GM23338 (cell line): ENCODE measurements at regions not wholly inside any gene's neighbourhood (a gene's known extent, or its start where the extent isn't known, plus 50 kb on each side); places are given as distances from the start of the nearest gene placed in this dataset.

Source experiments
- ATAC-seq: fragments of 200-7000 bp; cut with Tn5 transposase; 3 replicates; pipeline ENCODE4 v1.9.1; 2020
- DNase-seq: peaks from one replicate; pipeline ENCODE4 v3.0.0-alpha.2; 2015; ENCODE audit warnings: low spot score
- H2AFZ ChIP-seq: fragments of 200-600 bp; sonication (generic); 2 replicates; pipeline ENCODE4 v1.8.0; 2016; ENCODE audit warnings: antibody characterized with exemption, mild to moderate bottlenecking, moderate library complexity
- H3F3A ChIP-seq: fragments of 200-600 bp; sonication (generic); replicated peaks from 2 replicates; pipeline ENCODE4 v1.8.0; 2017; ENCODE audit warnings: antibody characterized with exemption, mixed run types, low read depth
- H3K27ac ChIP-seq: fragments of 200-600 bp; sonication (generic); 2 replicates; pipeline ENCODE4 v1.6.1; 2016; ENCODE audit warnings: low read depth
- H3K27me3 ChIP-seq: fragments of 200-600 bp; sonication (generic); 2 replicates; pipeline ENCODE4 v1.8.0; 2016; ENCODE audit warnings: mild to moderate bottlenecking, mixed run types, moderate library complexity; ENCODE audit not compliant: insufficient read depth
- H3K36me3 ChIP-seq: fragments of 200-600 bp; sonication (generic); 2 replicates; pipeline ENCODE4 v1.8.0; 2016; ENCODE audit warnings: mild to moderate bottlenecking; ENCODE audit not compliant: insufficient read depth
- H3K4me1 ChIP-seq: fragments of 200-600 bp; sonication (generic); 2 replicates; pipeline ENCODE4 v1.8.0; 2016; ENCODE audit warnings: mild to moderate bottlenecking, moderate library complexity; ENCODE audit not compliant: insufficient read depth
- H3K4me2 ChIP-seq: fragments of 200-600 bp; sonication (generic); 2 replicates; pipeline ENCODE4 v1.7.1; 2017; ENCODE audit warnings: mixed run types
- H3K4me3 ChIP-seq: fragments of 200-600 bp; sonication (generic); 2 replicates; pipeline ENCODE4 v1.6.1; 2016; ENCODE audit warnings: mixed run types
- H3K79me2 ChIP-seq: fragments of 200-600 bp; sonication (generic); replicated peaks from 2 replicates; pipeline ENCODE4 v1.8.0; 2017; ENCODE audit warnings: mild to moderate bottlenecking; ENCODE audit not compliant: insufficient read depth
- H3K9me2 ChIP-seq: fragments of 200-600 bp; sonication (generic); 2 replicates; pipeline ENCODE4 v1.8.0; 2017; ENCODE audit not compliant: insufficient read depth
- H4K20me1 ChIP-seq: fragments of 200-600 bp; sonication (generic); replicated peaks from 2 replicates; pipeline ENCODE4 v1.8.0; 2017; ENCODE audit warnings: mild to moderate bottlenecking; ENCODE audit not compliant: insufficient read depth
- H3K27ac Mint-ChIP-seq: 2 replicates; pipeline ENCODE4 v1.8.0; 2020; ENCODE audit warnings: inconsistent platforms, mild to moderate bottlenecking, moderate library complexity, mixed read lengths
- H3K27me3 Mint-ChIP-seq: 3 replicates; pipeline ENCODE4 v1.8.0; 2022; ENCODE audit warnings: low read depth, mild to moderate bottlenecking, moderate library complexity, mixed read lengths, inconsistent platforms; ENCODE audit not compliant: insufficient read depth, poor library complexity
- H3K36me3 Mint-ChIP-seq: 3 replicates; pipeline ENCODE4 v1.8.0; 2021; ENCODE audit warnings: low read depth, mild to moderate bottlenecking, inconsistent platforms, moderate library complexity, mixed read lengths
- H3K4me1 Mint-ChIP-seq: 3 replicates; pipeline ENCODE4 v1.8.0; 2020; ENCODE audit warnings: mild to moderate bottlenecking, inconsistent platforms, mixed read lengths
- H3K4me3 Mint-ChIP-seq: 3 replicates; pipeline ENCODE4 v1.8.0; 2021; ENCODE audit warnings: moderate library complexity, mild to moderate bottlenecking, inconsistent platforms, mixed read lengths
- H3K9me3 Mint-ChIP-seq: 3 replicates; pipeline ENCODE4 v1.8.0; 2020; ENCODE audit warnings: moderate library complexity, mild to moderate bottlenecking, inconsistent platforms, mixed read lengths
- CREB1 ChIP-seq: fragments of 250-450 bp; sonication (Bioruptor Pico); IDR thresholded peaks from 2 replicates; pipeline ENCODE4 v1.5.0; 2020; ENCODE audit warnings: low read depth, mild to moderate bottlenecking, moderate library complexity
- CTCF ChIP-seq, 2 experiments: fragments of 200-600 bp in 1 of 2; sonication (generic) in 1 of 2; conservative IDR thresholded peaks; 2 replicates each; pipeline versions ENCODE4 v1.5.1 to v1.6.1; 2016 to 2017; ENCODE audit warnings: antibody characterized with exemption in 2 of 2, low read depth in 2 of 2, mild to moderate bottlenecking in 2 of 2, moderate library complexity in 1 of 2
- ETS1 ChIP-seq: IDR thresholded peaks from 2 replicates; pipeline ENCODE4 v1.6.1; 2016; ENCODE audit warnings: antibody characterized with exemption
- EZH2 ChIP-seq: fragments of 200-600 bp; sonication (generic); IDR thresholded peaks from one replicate; pipeline ENCODE4 v1.8.0; 2017; ENCODE audit warnings: antibody characterized with exemption, mild to moderate bottlenecking, low read depth; ENCODE audit not compliant: unreplicated experiment
- EZH2phosphoT487 ChIP-seq: fragments of 200-600 bp; sonication (generic); IDR thresholded peaks from one replicate; pipeline ENCODE4 v1.8.1; 2018; ENCODE audit warnings: antibody characterized with exemption; ENCODE audit not compliant: unreplicated experiment
- JUNB ChIP-seq: IDR thresholded peaks from one replicate; pipeline ENCODE4 v1.6.1; 2016; ENCODE audit warnings: antibody characterized with exemption; ENCODE audit not compliant: unreplicated experiment
- NANOG ChIP-seq: IDR thresholded peaks from 2 replicates; pipeline ENCODE4 v1.6.1; 2016; ENCODE audit warnings: antibody characterized with exemption, borderline replicate concordance
- POLR2AphosphoS5 ChIP-seq: IDR thresholded peaks from 2 replicates; pipeline ENCODE4 v1.6.1; 2016; ENCODE audit warnings: antibody characterized with exemption, low read depth
- REST ChIP-seq: IDR thresholded peaks from one replicate; pipeline ENCODE4 v1.6.1; 2018; ENCODE audit warnings: antibody characterized with exemption; ENCODE audit not compliant: unreplicated experiment
- STAT1 ChIP-seq: IDR thresholded peaks from one replicate; pipeline ENCODE4 v1.6.1; 2016; ENCODE audit warnings: antibody characterized with exemption; ENCODE audit not compliant: unreplicated experiment
- ZNF114 ChIP-seq: fragments of 250-450 bp; sonication (Bioruptor Pico); IDR thresholded peaks from 2 replicates; pipeline ENCODE4 v1.5.0; 2020; ENCODE audit warnings: mild to moderate bottlenecking, moderate library complexity
- ZNF331 ChIP-seq: fragments of 250-450 bp; sonication (Bioruptor Pico); IDR thresholded peaks from 2 replicates; pipeline ENCODE4 v1.5.0; 2020; ENCODE audit warnings: low read depth, mild to moderate bottlenecking, moderate library complexity

- no peak for TF ChIP-seq REST
- no peak for TF ChIP-seq ETS1
- TF ChIP-seq JUNB: no peak
- no peak for TF ChIP-seq EZH2
- TF ChIP-seq NANOG: no peak
- no peak for TF ChIP-seq ZNF331 (CRISPR knock-in tag)
- no peak for TF ChIP-seq CTCF (conservative IDR thresholded peaks at IDR 0.05; ENCODE audit: low read depth in 2 of 2)
- no peak for TF ChIP-seq EZH2phosphoT487
- TF ChIP-seq POLR2AphosphoS5: no peak
- no peak for TF ChIP-seq CREB1 (CRISPR knock-in tag)
- no peak for TF ChIP-seq STAT1
Observed at GRCh38 chr4:3361406-3361805, 68.6 kb downstream of the RGS12 start (continued).

GRCh38 chr4:3361896-3362295, 69.1 kb downstream of the RGS12 start:
- ATAC-seq: no peak
- no peaks in the 10 kb centered on the region for H3F3A ChIP-seq
- no peak for TF ChIP-seq NANOG
- no peak for TF ChIP-seq ZNF114 (CRISPR knock-in tag)
- no peak for TF ChIP-seq STAT1
- TF ChIP-seq POLR2AphosphoS5: no peak
- no peak for TF ChIP-seq ZNF331 (CRISPR knock-in tag)
- Mint-ChIP-seq H3K9me3 (peaks cover 2% of the 10 kb centered on the region; the same call in 2 of the 3 replicates), H3K27me3 (peaks cover 15% of the 10 kb centered on the region), H3K36me3 (no peaks in the 10 kb centered on the region), H3K27ac (no peak overlapping the region), H3K4me1 (peaks cover under 1% of the 10 kb centered on the region), H3K4me3 (no peak overlapping the region)
- H3K36me3 ChIP-seq: no peaks in the 10 kb centered on the region
- no peaks in the 10 kb centered on the region for H3K9me2 ChIP-seq
- H3K27me3 ChIP-seq: no peaks in the 10 kb centered on the region
- no peaks in the 10 kb centered on the region for H3K79me2 ChIP-seq
- no peak overlapping the region for H3K4me3 ChIP-seq
- no peaks in the 10 kb centered on the region for H3K4me1 ChIP-seq
- no peak for DNase-seq
- H3K27ac ChIP-seq: no peak overlapping the region
- no peaks in the 10 kb centered on the region; the same call in 1 of the 2 replicates for H4K20me1 ChIP-seq
- no peak overlapping the region for H3K4me2 ChIP-seq
- H2AFZ ChIP-seq: no peak overlapping the region
